ENCODE measurements at regions not wholly inside any gene's neighbourhood (a gene's known extent, or its start where the extent isn't known, plus 50 kb on each side); places are given as distances from the start of the nearest gene placed in this dataset.

DNA sequence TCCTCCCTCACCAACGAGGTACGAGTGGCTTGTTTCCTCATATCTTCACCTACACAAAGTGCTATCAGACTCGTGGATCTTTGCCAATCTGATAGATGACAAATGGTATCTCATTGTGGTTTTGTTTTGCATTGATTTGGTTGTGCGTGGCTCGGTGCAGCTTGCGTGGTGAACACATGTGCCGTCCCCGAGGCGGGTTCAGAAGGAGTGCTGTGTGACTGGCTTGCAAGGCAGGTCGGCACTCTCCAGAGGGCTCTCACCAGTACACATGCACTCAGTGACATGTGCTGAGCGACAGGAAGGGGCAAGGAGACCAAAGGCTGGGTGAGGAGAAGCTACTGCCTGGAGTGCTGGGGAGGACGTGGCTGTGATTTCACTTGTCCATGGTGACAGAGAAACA is 95.3 kb upstream of the PITX1 start:
- Mint-ChIP-seq H3K27ac (no peak overlapping the region), H3K9me3 (no peaks in the 10 kb centered on the region)

DNA sequence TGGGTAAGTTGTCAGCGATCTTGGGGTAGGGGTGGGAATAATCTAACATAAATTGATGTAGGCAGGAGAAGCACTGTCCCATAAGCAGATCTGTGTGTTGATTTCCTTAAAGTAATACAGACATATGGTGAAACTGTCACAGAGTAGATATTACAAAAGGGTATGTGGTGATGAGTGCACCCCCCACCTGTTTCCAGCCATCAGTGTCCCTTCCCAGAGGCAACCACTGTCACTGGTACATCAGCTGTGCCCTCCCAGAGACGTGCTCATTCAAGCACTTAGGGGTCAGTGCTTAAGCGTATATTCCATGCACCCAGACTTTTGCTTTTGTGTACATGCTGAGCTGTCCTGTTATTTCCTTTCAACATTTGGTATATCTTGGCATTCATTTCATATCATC is 94.3 kb upstream of the PITX1 start:
- Mint-ChIP-seq H3K9me3 (no peaks in the 10 kb centered on the region), H3K36me3 (ENCODE audit: low read depth) (no peaks in the 10 kb centered on the region), H3K27ac (no peak overlapping the region), H3K27me3 (peaks cover 4% of the 10 kb centered on the region), H3K4me3 (no peak overlapping the region), H3K4me1 (no peaks in the 10 kb centered on the region)
- DNase-seq, result no peak
- ChIA-PET CTCF (interaction anchor here (1.0 kb wide), 1 partner anchor 17 kb away, joined by 4 read pairs; no protein-coding TSS in a partner anchor), POLR2A (no interaction called here)

More for the DNA sequence above, 95.3 kb upstream of the PITX1 start:
- DNase-seq, result no peak
- POLR2A ChIA-PET, result no interaction called here
- H3K36me3 Mint-ChIP-seq (ENCODE audit: low read depth), result no peaks in the 10 kb centered on the region
- peaks cover 1% of the 10 kb centered on the region for H3K27me3 Mint-ChIP-seq
- no peak overlapping the region for H3K4me3 Mint-ChIP-seq
- H3K4me1 Mint-ChIP-seq, result no peaks in the 10 kb centered on the region
- CTCF ChIA-PET, result interaction anchor here (0.7 to 1.2 kb wide), 2 partner anchors 9 to 19 kb away, joined by 3 to 5 read pairs; no protein-coding TSS in a partner anchor

DNA sequence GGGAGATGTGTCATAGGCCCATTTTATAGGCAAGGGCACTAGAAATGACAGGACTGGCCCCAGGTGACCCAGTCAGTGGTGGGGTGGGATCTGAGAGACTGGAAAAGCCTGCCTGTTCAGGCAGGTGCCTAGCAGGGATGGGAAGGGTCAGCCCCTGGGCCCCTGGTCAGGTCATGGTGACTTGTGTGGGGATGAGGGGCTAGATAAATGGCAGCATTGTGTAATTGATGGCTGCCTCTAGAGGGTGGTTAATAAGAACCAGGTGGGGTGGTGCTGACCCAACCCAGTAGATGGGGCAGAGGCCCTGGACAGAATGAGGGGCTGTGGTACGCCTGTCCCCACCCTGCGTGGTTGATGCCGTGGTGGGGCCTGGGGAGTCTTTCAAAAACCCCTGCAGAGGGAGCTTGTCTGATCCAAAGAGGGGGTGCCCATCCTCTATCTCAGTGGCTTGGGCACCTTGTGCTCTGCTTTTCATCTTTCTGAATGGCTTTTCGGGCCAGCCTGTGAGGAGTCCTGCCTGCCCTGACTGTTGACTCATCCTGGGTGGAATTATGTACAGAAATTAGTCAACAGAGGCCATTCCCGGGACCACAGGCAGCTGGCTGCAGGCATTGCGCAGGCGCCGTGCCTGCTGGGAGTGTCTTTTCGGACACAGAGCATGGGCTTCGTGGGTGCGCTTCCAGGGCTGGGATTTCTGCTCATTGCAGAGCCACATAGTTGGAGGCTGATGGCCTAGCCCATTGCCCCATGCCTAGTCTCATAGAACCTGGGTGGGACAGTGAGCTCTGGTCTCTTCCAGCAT is 93.6 kb upstream of the PITX1 start:
- ChIA-PET CTCF (interaction anchor here (1.0 kb wide), 1 partner anchor 18 kb away, joined by 4 read pairs; no protein-coding TSS in a partner anchor), POLR2A (no interaction called here)
- H3K36me3 Mint-ChIP-seq (ENCODE audit: low read depth), result no peaks in the 10 kb centered on the region
- no peak for DNase-seq
- peaks cover 7% of the 10 kb centered on the region for H3K27me3 Mint-ChIP-seq
- no peaks in the 10 kb centered on the region for H3K4me1 Mint-ChIP-seq
- no peaks in the 10 kb centered on the region for H3K9me3 Mint-ChIP-seq
- H3K27ac Mint-ChIP-seq, result no peak overlapping the region
- H3K4me3 Mint-ChIP-seq, result no peak overlapping the region

DNA sequence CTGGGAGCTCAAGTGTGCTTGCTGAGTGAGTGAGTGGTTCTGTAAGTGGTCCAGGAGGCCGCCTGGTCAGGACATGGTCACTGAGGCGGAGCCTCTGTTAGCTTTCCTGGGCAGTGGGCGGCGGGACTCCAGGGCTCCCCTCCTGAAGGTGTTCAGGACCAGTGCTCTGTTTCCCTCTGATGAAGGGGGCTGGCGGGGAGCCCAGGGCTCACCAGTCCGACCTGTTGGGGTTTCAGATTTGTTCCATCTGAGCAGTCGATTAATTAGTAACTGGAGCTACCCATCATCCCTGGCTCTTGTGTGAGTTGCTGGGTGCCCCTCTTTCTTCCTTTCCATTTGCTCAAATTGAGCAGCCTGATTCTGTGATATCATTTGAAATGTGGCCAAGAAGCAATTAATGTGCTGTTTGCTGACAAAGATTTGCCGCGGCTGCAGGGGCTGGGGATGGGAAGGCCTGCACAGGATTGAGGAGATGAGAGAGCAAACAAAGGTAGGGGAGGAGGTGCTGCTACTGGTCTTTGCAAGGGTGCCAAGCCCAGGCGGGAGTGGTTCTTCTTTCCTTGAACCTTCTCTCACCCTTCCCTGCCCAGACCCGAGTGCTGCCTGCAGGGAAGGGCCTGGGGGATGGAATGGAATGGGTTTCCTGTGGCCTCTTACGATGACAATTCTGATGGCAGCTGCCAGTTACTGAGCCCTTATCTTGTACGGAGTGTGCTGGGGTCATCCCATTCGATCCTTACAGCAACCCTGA is 92.8 kb upstream of the PITX1 start:
- Mint-ChIP-seq H3K4me1 (no peaks in the 10 kb centered on the region), H3K36me3 (ENCODE audit: low read depth) (no peaks in the 10 kb centered on the region), H3K27ac (no peak overlapping the region), H3K4me3 (no peak overlapping the region), H3K9me3 (no peaks in the 10 kb centered on the region), H3K27me3 (peaks cover 7% of the 10 kb centered on the region)
- no peak for DNase-seq
- POLR2A ChIA-PET, result no interaction called here
- CTCF ChIA-PET, result no interaction called here

DNA sequence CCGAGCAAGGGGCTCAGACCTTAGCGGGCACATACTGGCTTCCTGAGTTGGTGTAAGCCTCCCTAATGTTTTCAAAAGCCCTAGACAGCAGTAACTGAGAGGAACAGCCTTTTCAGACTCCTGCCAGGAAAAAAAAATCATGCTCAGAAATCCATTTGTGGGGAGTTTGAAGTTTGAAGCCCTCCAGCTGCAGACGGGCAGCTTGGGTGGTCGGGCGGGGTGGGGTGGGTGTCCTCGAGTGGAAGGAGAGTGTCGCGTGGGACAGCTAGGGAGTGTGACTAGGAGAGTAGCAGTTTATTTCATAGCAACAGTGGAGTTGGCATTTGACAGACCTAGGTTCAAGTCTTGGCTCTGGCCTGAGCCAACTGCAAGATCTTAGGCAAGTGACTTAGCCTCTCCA is 90.7 kb upstream of the PITX1 start:
- no peaks in the 10 kb centered on the region for H3K4me1 Mint-ChIP-seq
- peaks cover 7% of the 10 kb centered on the region for H3K27me3 Mint-ChIP-seq
- no peak for DNase-seq
- no peaks in the 10 kb centered on the region for H3K9me3 Mint-ChIP-seq
- ChIA-PET CTCF (no interaction called here), POLR2A (no interaction called here)
- no peak overlapping the region for H3K4me3 Mint-ChIP-seq
- no peak overlapping the region for H3K27ac Mint-ChIP-seq
- H3K36me3 Mint-ChIP-seq (ENCODE audit: low read depth), result no peaks in the 10 kb centered on the region

DNA sequence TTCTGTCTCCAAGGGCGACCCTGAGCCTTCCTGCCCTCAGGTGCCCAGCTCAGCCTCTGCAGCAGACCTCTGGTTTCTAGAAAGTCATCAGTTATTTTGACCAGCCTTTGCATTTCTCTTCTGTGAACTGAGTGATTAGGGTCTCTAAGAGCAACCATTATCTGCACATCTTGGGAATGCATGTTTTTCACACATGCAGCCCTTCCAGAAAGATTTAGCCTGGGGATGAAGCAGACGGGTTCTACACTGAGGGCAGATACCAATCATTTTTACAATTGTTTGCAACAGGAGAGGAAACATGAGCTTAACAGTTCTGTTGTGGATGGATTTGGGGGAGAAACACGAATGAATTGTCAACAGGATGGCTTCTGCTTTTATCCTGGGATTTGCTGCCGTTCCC is 90.1 kb upstream of the PITX1 start:
- CTCF ChIA-PET, result no interaction called here
- DNase-seq, result no peak
- Mint-ChIP-seq H3K4me3 (no peak overlapping the region), H3K27ac (no peak overlapping the region), H3K27me3 (peaks cover 7% of the 10 kb centered on the region), H3K4me1 (no peaks in the 10 kb centered on the region), H3K9me3 (no peaks in the 10 kb centered on the region), H3K36me3 (ENCODE audit: low read depth) (no peaks in the 10 kb centered on the region)
- POLR2A ChIA-PET, result no interaction called here

DNA sequence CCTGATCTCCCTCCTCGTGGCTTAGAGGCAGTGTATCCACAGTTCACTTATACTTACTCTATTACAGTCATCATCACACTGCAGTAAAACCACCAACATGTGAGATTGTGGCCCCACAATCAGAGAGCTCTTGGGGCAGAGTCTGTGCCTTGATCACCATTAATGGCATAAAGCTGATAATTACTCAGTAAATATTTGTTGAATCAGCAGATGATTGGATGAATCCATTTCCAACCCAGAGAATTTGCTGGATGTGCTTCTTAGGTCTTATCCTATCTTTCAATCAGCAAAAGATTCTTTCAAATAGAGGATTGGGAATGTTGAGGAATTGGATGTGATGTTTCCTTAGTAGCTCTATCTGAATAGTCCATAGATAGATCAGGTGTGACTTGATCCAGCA is 88.8 kb upstream of the PITX1 start:
- H3K9me3 Mint-ChIP-seq, result no peaks in the 10 kb centered on the region
- ChIA-PET POLR2A (no interaction called here), CTCF (interaction anchor here (1.0 kb wide), 1 partner anchor 9 kb away, joined by 3 read pairs; no protein-coding TSS in a partner anchor)
- no peaks in the 10 kb centered on the region for H3K4me1 Mint-ChIP-seq
- H3K4me3 Mint-ChIP-seq, result no peak overlapping the region
- peaks cover 11% of the 10 kb centered on the region for H3K27me3 Mint-ChIP-seq
- H3K36me3 Mint-ChIP-seq (ENCODE audit: low read depth), result no peaks in the 10 kb centered on the region
- no peak for DNase-seq
- H3K27ac Mint-ChIP-seq, result no peak overlapping the region

DNA sequence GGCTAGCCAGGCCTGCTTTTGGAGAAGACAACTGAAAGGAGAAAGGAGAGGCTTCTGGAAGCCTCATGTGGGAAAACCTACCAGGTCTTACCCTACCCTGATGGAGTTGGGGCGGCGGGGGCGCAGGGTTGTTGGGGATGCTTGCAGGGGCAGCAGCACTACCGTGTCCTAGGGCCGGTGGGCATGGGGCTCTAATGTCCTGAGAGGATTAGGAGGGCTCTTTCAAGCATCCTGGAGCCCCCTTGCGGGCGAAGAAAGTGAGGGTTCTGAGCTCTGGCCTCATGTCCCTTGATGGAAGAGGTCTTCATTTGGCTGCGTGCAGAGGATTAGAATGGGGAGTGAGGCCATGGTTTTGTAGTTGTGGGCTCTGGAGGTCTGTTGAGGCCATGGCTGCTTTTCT is 86.9 kb upstream of the PITX1 start:
- POLR2A ChIA-PET, result no interaction called here
- no peaks in the 10 kb centered on the region for H3K9me3 Mint-ChIP-seq
- peaks cover 11% of the 10 kb centered on the region for H3K27me3 Mint-ChIP-seq
- H3K36me3 Mint-ChIP-seq (ENCODE audit: low read depth), result no peaks in the 10 kb centered on the region
- no peak overlapping the region for H3K27ac Mint-ChIP-seq
- no peaks in the 10 kb centered on the region for H3K4me1 Mint-ChIP-seq
- CTCF ChIA-PET, result no interaction called here
- H3K4me3 Mint-ChIP-seq, result no peak overlapping the region
- no peak for DNase-seq

DNA sequence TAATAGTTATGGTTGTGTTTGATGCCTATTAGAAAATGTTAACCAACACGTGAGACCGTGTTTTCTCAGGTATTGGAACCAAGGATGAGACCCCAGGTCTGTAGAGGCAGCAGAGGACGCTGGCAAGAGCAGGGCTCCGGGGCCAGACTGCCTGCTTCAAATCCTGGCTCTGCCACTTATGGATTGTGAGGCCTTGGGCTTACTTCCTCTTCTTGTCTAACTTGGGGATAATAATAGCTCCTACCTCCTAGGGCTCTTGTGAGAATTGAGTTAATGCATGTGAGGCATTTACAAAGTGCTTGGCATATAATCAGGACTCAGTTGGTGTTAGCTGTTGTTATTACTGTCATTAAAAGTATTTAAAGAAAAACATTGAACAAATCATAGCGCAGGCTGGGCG is 85.5 kb upstream of the PITX1 start:
- Mint-ChIP-seq H3K9me3 (no peaks in the 10 kb centered on the region), H3K27me3 (peaks cover 13% of the 10 kb centered on the region), H3K36me3 (ENCODE audit: low read depth) (no peaks in the 10 kb centered on the region), H3K4me3 (no peak overlapping the region), H3K27ac (no peak overlapping the region), H3K4me1 (no peaks in the 10 kb centered on the region)
- POLR2A ChIA-PET, result no interaction called here
- CTCF ChIA-PET, result no interaction called here
- no peak for DNase-seq

DNA sequence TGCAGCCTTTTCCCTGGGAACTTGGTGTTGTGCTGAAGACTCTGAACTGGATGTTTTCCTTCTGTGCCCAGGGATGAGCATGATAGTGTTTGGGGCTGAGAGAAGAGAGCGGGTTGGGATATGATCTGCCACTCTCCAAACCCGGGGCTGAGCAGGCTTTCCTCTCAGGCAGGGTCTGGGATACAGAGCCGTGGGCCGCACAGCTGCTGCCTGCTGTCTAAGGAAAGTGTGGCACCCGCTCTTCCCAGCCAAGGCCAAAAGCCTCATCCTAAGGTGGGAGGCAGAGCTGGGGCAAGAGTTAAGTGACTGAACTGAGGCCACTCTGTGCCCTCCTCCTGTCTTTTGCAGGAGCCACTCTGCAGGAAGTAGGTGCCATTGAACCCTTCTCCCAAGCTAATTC is 83.6 kb upstream of the PITX1 start:
- H3K9me3 Mint-ChIP-seq, result no peaks in the 10 kb centered on the region
- no peak overlapping the region for H3K4me3 Mint-ChIP-seq
- H3K36me3 Mint-ChIP-seq (ENCODE audit: low read depth), result no peaks in the 10 kb centered on the region
- H3K27me3 Mint-ChIP-seq, result peaks cover 6% of the 10 kb centered on the region
- ChIA-PET POLR2A (no interaction called here), CTCF (interaction anchor here (0.6 kb wide), 1 partner anchor 1271 kb away, joined by 3 read pairs; no protein-coding TSS in a partner anchor)
- no peaks in the 10 kb centered on the region for H3K4me1 Mint-ChIP-seq
- no peak for DNase-seq
- H3K27ac Mint-ChIP-seq, result no peak overlapping the region

DNA sequence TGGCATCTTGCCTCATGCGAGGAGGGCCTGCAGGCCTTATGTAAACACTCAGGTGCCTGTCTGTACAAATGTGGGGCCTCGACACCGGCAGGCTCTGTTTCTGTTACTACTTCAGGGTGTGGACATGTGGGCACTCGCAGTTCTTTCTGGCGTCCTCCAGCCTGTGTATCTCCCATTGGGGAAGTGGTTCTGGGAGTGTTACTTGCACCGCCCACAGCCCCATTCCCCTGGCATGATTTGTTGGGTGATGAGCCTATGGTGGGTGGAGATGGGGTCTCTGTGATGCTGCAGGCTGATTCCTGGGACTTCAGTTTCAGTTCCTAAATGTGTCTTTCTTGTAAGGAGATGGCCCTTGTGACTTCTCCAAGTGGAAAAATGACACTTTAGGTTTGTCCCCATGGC is 82.1 kb upstream of the PITX1 start:
- no peak for DNase-seq

DNA sequence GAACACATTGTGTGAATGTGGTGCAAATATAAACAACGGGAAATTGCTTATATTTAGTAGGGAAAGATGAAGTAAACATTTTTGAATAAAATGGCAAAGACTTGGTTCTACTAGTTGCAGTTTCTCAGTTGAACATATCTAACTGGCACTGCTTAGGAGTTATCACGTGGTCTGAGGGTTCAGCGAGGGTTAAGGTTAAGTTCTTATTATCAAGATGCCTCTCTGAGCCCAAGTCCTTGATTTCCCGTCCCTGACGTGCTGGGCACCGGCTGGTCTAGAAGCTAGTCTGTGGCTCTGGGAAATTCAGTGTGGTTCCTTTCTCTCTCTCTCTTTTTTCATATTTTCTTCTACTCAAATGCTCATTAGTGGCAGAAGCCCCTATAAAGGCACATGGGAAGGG is 81.6 kb upstream of the PITX1 start:
- H3K36me3 Mint-ChIP-seq (ENCODE audit: low read depth), result no peaks in the 10 kb centered on the region
- CTCF ChIA-PET, result no interaction called here

More for the DNA sequence above, 82.1 kb upstream of the PITX1 start:
- H3K4me3 Mint-ChIP-seq, result no peak overlapping the region
- H3K27ac Mint-ChIP-seq, result no peak overlapping the region
- CTCF ChIA-PET, result no interaction called here
- peaks cover 6% of the 10 kb centered on the region for H3K27me3 Mint-ChIP-seq
- no peaks in the 10 kb centered on the region for H3K4me1 Mint-ChIP-seq
- H3K36me3 Mint-ChIP-seq (ENCODE audit: low read depth), result no peaks in the 10 kb centered on the region
- POLR2A ChIA-PET, result no interaction called here
- no peaks in the 10 kb centered on the region for H3K9me3 Mint-ChIP-seq

DNA sequence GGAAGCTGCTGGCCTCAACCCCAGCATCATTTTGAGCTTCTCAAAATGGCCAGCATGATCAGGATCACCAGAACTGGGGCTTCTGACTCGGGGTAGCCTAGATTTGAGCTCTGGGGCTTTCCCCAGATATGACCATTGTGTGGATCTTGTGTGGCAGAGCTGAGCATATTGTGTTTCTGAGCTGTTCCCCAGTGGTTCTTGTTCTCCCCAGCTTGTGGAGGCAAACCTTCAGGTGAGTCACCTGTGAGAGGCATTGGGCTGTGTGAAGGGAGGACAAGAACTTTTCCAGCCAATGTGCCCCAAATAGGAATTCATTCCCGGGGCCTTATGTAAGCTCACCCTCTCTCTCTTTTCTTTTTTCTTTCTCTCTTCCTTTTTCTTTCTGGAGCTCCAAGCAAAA is 80.7 kb upstream of the PITX1 start:
- Mint-ChIP-seq H3K4me3 (no peak overlapping the region), H3K4me1 (no peaks in the 10 kb centered on the region), H3K36me3 (ENCODE audit: low read depth) (no peaks in the 10 kb centered on the region), H3K27ac (no peak overlapping the region), H3K9me3 (no peaks in the 10 kb centered on the region), H3K27me3 (peaks cover 6% of the 10 kb centered on the region)
- no peak for DNase-seq
- ChIA-PET POLR2A (no interaction called here), CTCF (no interaction called here)

More for the DNA sequence above, 81.6 kb upstream of the PITX1 start:
- Mint-ChIP-seq H3K4me3 (no peak overlapping the region), H3K9me3 (no peaks in the 10 kb centered on the region), H3K27ac (no peak overlapping the region), H3K27me3 (peaks cover 6% of the 10 kb centered on the region), H3K4me1 (no peaks in the 10 kb centered on the region)
- POLR2A ChIA-PET, result no interaction called here
- no peak for DNase-seq
